Stimulated activated memory B cell treated with anti-CD40 and anti-IgM and Interleukin-4, amounts not matched to agents 10 μg/mL and 1 μg/mL and 100 μg/mL, for 72 hours (primary cell): ENCODE measurements at regions not wholly inside any gene's neighbourhood (a gene's known extent, or its start where the extent isn't known, plus 50 kb on each side); places are given as distances from the start of the nearest gene placed in this dataset.

ENCODE experiments used
- ATAC-seq: fragments of 150-1000 bp; cut with Tn5 transposase; 2 replicates; pipeline ENCODE4 v1.10.0; 2021
- H3K27ac Mint-ChIP-seq: one replicate; pipeline ENCODE4 v1.8.0; 2022; ENCODE audit warnings: mild to moderate bottlenecking, mixed read lengths
- H3K27me3 Mint-ChIP-seq: one replicate; pipeline ENCODE4 v1.8.0; 2022; ENCODE audit warnings: mixed read lengths
- H3K36me3 Mint-ChIP-seq: one replicate; pipeline ENCODE4 v1.8.0; 2022; ENCODE audit warnings: mixed read lengths
- H3K4me1 Mint-ChIP-seq: one replicate; pipeline ENCODE4 v1.8.0; 2022; ENCODE audit warnings: mixed read lengths
- H3K4me3 Mint-ChIP-seq: one replicate; pipeline ENCODE4 v1.8.0; 2022; ENCODE audit warnings: mild to moderate bottlenecking, moderate library complexity, mixed read lengths
- H3K9me3 Mint-ChIP-seq: one replicate; pipeline ENCODE4 v1.8.0; 2022; ENCODE audit warnings: mixed read lengths

GRCh38 chr22:46074771-46075551 lies 75.4 kb upstream of the PPARA start:
- Mint-ChIP-seq H3K27me3 (no peaks in the 10 kb centered on the region), H3K36me3 (no peaks in the 10 kb centered on the region), H3K4me1 (peaks cover 32% of the 10 kb centered on the region), H3K4me3 (no peak overlapping the region), H3K9me3 (no peaks in the 10 kb centered on the region), H3K27ac (no peak overlapping the region)
- no peak for ATAC-seq

- no peak for ATAC-seq
- Mint-ChIP-seq H3K27ac (no peak overlapping the region), H3K9me3 (no peaks in the 10 kb centered on the region), H3K36me3 (no peaks in the 10 kb centered on the region), H3K27me3 (no peaks in the 10 kb centered on the region), H3K4me3 (no peak overlapping the region), H3K4me1 (peaks cover 32% of the 10 kb centered on the region)
Observed at GRCh38 chr22:46075764-46076531, 74.4 kb upstream of the PPARA start.

- H3K9me3 Mint-ChIP-seq: no peaks in the 10 kb centered on the region
- no peak overlapping the region for H3K27ac Mint-ChIP-seq
- no peaks in the 10 kb centered on the region for H3K27me3 Mint-ChIP-seq
- H3K4me3 Mint-ChIP-seq: no peak overlapping the region
- H3K4me1 Mint-ChIP-seq: peaks cover 32% of the 10 kb centered on the region
- no peak for ATAC-seq
- H3K36me3 Mint-ChIP-seq: no peaks in the 10 kb centered on the region
Observed at GRCh38 chr22:46076651-46077339, 73.5 kb upstream of the PPARA start.

GRCh38 chr22:46077669-46078099 lies 72.6 kb upstream of the PPARA start:
- Mint-ChIP-seq H3K27ac (no peak overlapping the region), H3K36me3 (no peaks in the 10 kb centered on the region)

GRCh38 chr22:46078241-46079092 lies 71.9 kb upstream of the PPARA start:
- Mint-ChIP-seq H3K9me3 (no peaks in the 10 kb centered on the region), H3K27ac (no peak overlapping the region), H3K27me3 (no peaks in the 10 kb centered on the region), H3K4me1 (peaks cover 26% of the 10 kb centered on the region), H3K36me3 (no peaks in the 10 kb centered on the region), H3K4me3 (no peak overlapping the region)
- ATAC-seq: no peak

More at GRCh38 chr22:46077669-46078099, 72.6 kb upstream of the PPARA start:
- Mint-ChIP-seq H3K4me1 (peaks cover 28% of the 10 kb centered on the region), H3K27me3 (no peaks in the 10 kb centered on the region), H3K9me3 (no peaks in the 10 kb centered on the region), H3K4me3 (no peak overlapping the region)
- ATAC-seq: no peak

- Mint-ChIP-seq H3K9me3 (no peaks in the 10 kb centered on the region), H3K36me3 (no peaks in the 10 kb centered on the region), H3K4me1 (peaks cover 26% of the 10 kb centered on the region), H3K27me3 (no peaks in the 10 kb centered on the region), H3K27ac (no peak overlapping the region), H3K4me3 (no peak overlapping the region)
- no peak for ATAC-seq
Observed at GRCh38 chr22:46079093-46079860, 71.0 kb upstream of the PPARA start.

- no peak for ATAC-seq
- no peak overlapping the region for H3K4me3 Mint-ChIP-seq
Observed at GRCh38 chr22:46079861-46080821, 70.2 kb upstream of the PPARA start.

GRCh38 chr22:46081036-46081830 lies 69.1 kb upstream of the PPARA start:
- H3K36me3 Mint-ChIP-seq: no peaks in the 10 kb centered on the region
- H3K27me3 Mint-ChIP-seq: no peaks in the 10 kb centered on the region
- H3K27ac Mint-ChIP-seq: no peak overlapping the region
- no peak for ATAC-seq
- no peaks in the 10 kb centered on the region for H3K9me3 Mint-ChIP-seq
- peaks cover 12% of the 10 kb centered on the region for H3K4me1 Mint-ChIP-seq
- H3K4me3 Mint-ChIP-seq: no peak overlapping the region

More at GRCh38 chr22:46079861-46080821, 70.2 kb upstream of the PPARA start:
- no peaks in the 10 kb centered on the region for H3K27me3 Mint-ChIP-seq
- H3K36me3 Mint-ChIP-seq: no peaks in the 10 kb centered on the region
- H3K27ac Mint-ChIP-seq: no peak overlapping the region
- no peaks in the 10 kb centered on the region for H3K9me3 Mint-ChIP-seq
- peaks cover 22% of the 10 kb centered on the region for H3K4me1 Mint-ChIP-seq

GRCh38 chr22:46081831-46082210 lies 68.5 kb upstream of the PPARA start:
- Mint-ChIP-seq H3K27me3 (no peaks in the 10 kb centered on the region), H3K4me3 (no peak overlapping the region), H3K27ac (no peak overlapping the region), H3K36me3 (no peaks in the 10 kb centered on the region), H3K4me1 (peaks cover 6% of the 10 kb centered on the region), H3K9me3 (no peaks in the 10 kb centered on the region)
- ATAC-seq: no peak

GRCh38 chr22:46082633-46083032 lies 67.7 kb upstream of the PPARA start:
- Mint-ChIP-seq H3K36me3 (no peaks in the 10 kb centered on the region), H3K4me1 (no peaks in the 10 kb centered on the region), H3K4me3 (no peak overlapping the region), H3K27ac (no peak overlapping the region), H3K9me3 (no peaks in the 10 kb centered on the region), H3K27me3 (no peaks in the 10 kb centered on the region)
- ATAC-seq: no peak

- no peaks in the 10 kb centered on the region for H3K4me1 Mint-ChIP-seq
- H3K9me3 Mint-ChIP-seq: no peaks in the 10 kb centered on the region
- H3K4me3 Mint-ChIP-seq: no peak overlapping the region
- no peak for ATAC-seq
- H3K27ac Mint-ChIP-seq: no peak overlapping the region
- H3K36me3 Mint-ChIP-seq: no peaks in the 10 kb centered on the region
- H3K27me3 Mint-ChIP-seq: no peaks in the 10 kb centered on the region
Observed at GRCh38 chr22:46083383-46084350, 66.7 kb upstream of the PPARA start.

- Mint-ChIP-seq H3K4me3 (no peak overlapping the region), H3K4me1 (no peaks in the 10 kb centered on the region), H3K27ac (no peak overlapping the region), H3K9me3 (no peaks in the 10 kb centered on the region), H3K36me3 (no peaks in the 10 kb centered on the region), H3K27me3 (no peaks in the 10 kb centered on the region)
- ATAC-seq: no peak
Observed at GRCh38 chr22:46084376-46084775, 66.0 kb upstream of the PPARA start.
